Neuronal stem cell (in vitro differentiated cells): ENCODE measurements at regions not wholly inside any gene's neighbourhood (a gene's known extent, or its start where the extent isn't known, plus 50 kb on each side); places are given as distances from the start of the nearest gene placed in this dataset.

Experiments
- DNase-seq: peaks from one replicate; pipeline ENCODE4 v3.0.0-alpha.2; 2013; ENCODE audit warnings: low spot score
- H2AFZ ChIP-seq: one replicate; pipeline ENCODE4 v1.6.1; 2013; ENCODE audit warnings: mild to moderate bottlenecking, low read length, inconsistent platforms
- H2AK5ac ChIP-seq: 2 replicates; pipeline ENCODE4 v1.6.1; 2013; ENCODE audit warnings: low read depth, mild to moderate bottlenecking, inconsistent platforms, low read length, moderate library complexity, mixed read lengths
- H2BK120ac ChIP-seq: 2 replicates; pipeline ENCODE4 v1.6.1; 2013; ENCODE audit warnings: low read depth, mild to moderate bottlenecking, inconsistent platforms, low read length, moderate library complexity, mixed read lengths
- H2BK12ac ChIP-seq: one replicate; pipeline ENCODE4 v1.6.1; 2013; ENCODE audit warnings: low read length, inconsistent platforms
- H2BK15ac ChIP-seq: 2 replicates; pipeline ENCODE4 v1.6.1; 2013; ENCODE audit warnings: mild to moderate bottlenecking, low read length, inconsistent platforms, mixed read lengths
- H2BK5ac ChIP-seq: one replicate; pipeline ENCODE4 v1.6.1; 2013; ENCODE audit warnings: inconsistent platforms, mild to moderate bottlenecking, low read length, moderate library complexity
- H3K14ac ChIP-seq: one replicate; pipeline ENCODE4 v1.6.1; 2013; ENCODE audit warnings: low read length, inconsistent platforms
- H3K18ac ChIP-seq: 2 replicates; pipeline ENCODE4 v1.6.1; 2013; ENCODE audit warnings: low read length, inconsistent platforms
- H3K23ac ChIP-seq: 2 replicates; pipeline ENCODE4 v1.6.1; 2013; ENCODE audit warnings: low read depth, mild to moderate bottlenecking, mixed read lengths, low read length, inconsistent platforms; ENCODE audit not compliant: poor library complexity
- H3K27ac ChIP-seq: replicated peaks from 3 replicates; pipeline ENCODE4 v1.5.1; 2013; ENCODE audit warnings: low read length, inconsistent platforms
- H3K27me3 ChIP-seq, 3 experiments: 2 replicates each; pipeline ENCODE4 v1.6.1; 2013; ENCODE audit warnings: low read length in 3 of 3, mild to moderate bottlenecking in 2 of 3, inconsistent platforms in 1 of 3, low read depth in 1 of 3, mixed read lengths in 1 of 3, moderate library complexity in 1 of 3; ENCODE audit not compliant: control insufficient read depth in 3 of 3, insufficient read depth in 3 of 3
- H3K36me3 ChIP-seq, 2 donors: replicated peaks in 1 of 2; 2 replicates each; pipeline ENCODE4 v1.6.1; 2013; ENCODE audit warnings: low read length in 2 of 2; ENCODE audit not compliant: control insufficient read depth in 2 of 2, insufficient read depth in 2 of 2
- H3K4ac ChIP-seq: 2 replicates; pipeline ENCODE4 v1.6.1; 2013; ENCODE audit warnings: inconsistent platforms, mild to moderate bottlenecking, low read length, moderate library complexity
- H3K4me1 ChIP-seq, 2 donors: 1 replicate in 1 of 2; 2 replicates in 1 of 2; pipeline ENCODE4 v1.6.1; 2013; ENCODE audit warnings: low read length in 2 of 2, low read depth in 1 of 2; ENCODE audit not compliant: control insufficient read depth in 2 of 2, insufficient read depth in 1 of 2
- H3K4me2 ChIP-seq: one replicate; pipeline ENCODE4 v1.6.1; 2013; ENCODE audit warnings: mild to moderate bottlenecking, low read length, inconsistent platforms; ENCODE audit not compliant: insufficient read depth, poor library complexity, severe bottlenecking
- H3K4me3 ChIP-seq, 2 donors: 2 replicates each; pipeline ENCODE4 v1.5.1; 2013; ENCODE audit warnings: low read length in 2 of 2, mild to moderate bottlenecking in 2 of 2, inconsistent platforms in 1 of 2, moderate library complexity in 1 of 2
- H3K79me1 ChIP-seq: one replicate; pipeline ENCODE4 v1.6.1; 2013; ENCODE audit warnings: low read depth, mild to moderate bottlenecking, inconsistent platforms, low read length, moderate library complexity
- H3K9ac ChIP-seq: one replicate; pipeline ENCODE4 v1.6.1; 2013; ENCODE audit warnings: mild to moderate bottlenecking, low read depth, low read length, inconsistent platforms; ENCODE audit not compliant: poor library complexity
- H3K9me3 ChIP-seq, 2 donors: replicated peaks in 1 of 2; 2 replicates each; pipeline versions ENCODE3 to v1.6.1; 2013; ENCODE audit warnings: low read length in 2 of 2, mild to moderate bottlenecking in 2 of 2, inconsistent platforms in 1 of 2, low read depth in 1 of 2, mixed read lengths in 1 of 2, moderate library complexity in 1 of 2; ENCODE audit not compliant: control insufficient read depth in 2 of 2, insufficient read depth in 1 of 2
- H4K8ac ChIP-seq: one replicate; pipeline ENCODE4 v1.6.1; 2013; ENCODE audit warnings: low read depth, mild to moderate bottlenecking, inconsistent platforms, low read length, moderate library complexity
- H4K91ac ChIP-seq: one replicate; pipeline ENCODE4 v1.6.1; 2013; ENCODE audit warnings: low read length, low read depth, mild to moderate bottlenecking, inconsistent platforms; ENCODE audit not compliant: poor library complexity
- WGBS, 2 donors: extraction: QIAGEN DNeasy Blood & Tissue Kit; methylation state at CpG; one replicate each; pipeline ENCODE4 v1.1.7; 2013; ENCODE audit warnings: missing lambda C conversion rate in 2 of 2, mixed read lengths in 1 of 2; ENCODE audit not compliant: insufficient read length in 2 of 2, insufficient replicate concordance in 1 of 2; ENCODE audit errors: extremely low coverage in 2 of 2; 5-methylcytosine and 5-hydroxymethylcytosine counted together

- no peak for DNase-seq
- Histone ChIP-seq H3K14ac (no peak overlapping the region), H2AK5ac (no peak overlapping the region), H4K91ac (no peak overlapping the region), H4K8ac (no peak overlapping the region), H3K9ac (no peak overlapping the region), H2BK5ac (no peak overlapping the region), H3K9me3 (peaks cover 0 to 4% of the 10 kb centered on the region in 2 donors), H2BK120ac (no peak overlapping the region), H3K79me1 (no peaks in the 10 kb centered on the region), H3K4me3 (no peak overlapping the region), H3K4me1 (peaks cover 5 to 11% of the 10 kb centered on the region in 2 donors), H2BK15ac (no peak overlapping the region), H3K4ac (no peak overlapping the region), H3K27ac (no peak overlapping the region), H3K23ac (no peak overlapping the region), H3K18ac (no peak overlapping the region), H2AFZ (no peak overlapping the region), H2BK12ac (no peak overlapping the region), H3K27me3 (no peaks in the 10 kb centered on the region), H3K36me3 (no peaks in the 10 kb centered on the region), H3K4me2 (no peak overlapping the region)
- no CpG with 5 or more reads among the region's 1 CpG for WGBS, 2 donors
Observed at GRCh38 chr3:31077826-31078225, 183.4 kb upstream of the GADL1 start.

- Histone ChIP-seq H2BK120ac (no peak overlapping the region), H2BK5ac (no peak overlapping the region), H3K27ac (no peak overlapping the region), H3K79me1 (no peaks in the 10 kb centered on the region), H3K9ac (no peak overlapping the region), H3K4me2 (no peak overlapping the region), H3K14ac (no peak overlapping the region), H3K36me3 (no peaks in the 10 kb centered on the region), H3K4me3 (no peak overlapping the region), H3K18ac (no peak overlapping the region), H4K91ac (no peak overlapping the region), H3K27me3 (no peaks in the 10 kb centered on the region), H3K9me3 (peaks cover 0 to 2% of the 10 kb centered on the region in 2 donors), H3K4me1 (peaks cover 5 to 11% of the 10 kb centered on the region in 2 donors), H2BK12ac (no peak overlapping the region), H3K23ac (no peak overlapping the region), H2BK15ac (no peak overlapping the region), H2AK5ac (no peak overlapping the region), H3K4ac (no peak overlapping the region), H2AFZ (no peak overlapping the region), H4K8ac (no peak overlapping the region)
- WGBS, 2 donors, result no CpG with 5 or more reads among the region's 4 CpGs
- DNase-seq, result no peak
Observed at GRCh38 chr3:31079689-31080088, 185.2 kb upstream of the GADL1 start.

GRCh38 chr3:31081018-31081662 lies 186.7 kb upstream of the GADL1 start:
- Histone ChIP-seq H2BK15ac (no peak overlapping the region), H3K4ac (no peak overlapping the region), H3K27ac (no peak overlapping the region), H2BK120ac (no peak overlapping the region), H3K14ac (no peak overlapping the region), H3K79me1 (no peaks in the 10 kb centered on the region), H3K4me3 (no peak overlapping the region), H2AK5ac (no peak overlapping the region), H3K18ac (no peak overlapping the region), H2AFZ (no peak overlapping the region), H3K4me2 (no peak overlapping the region), H3K23ac (no peak overlapping the region), H3K27me3 (no peaks in the 10 kb centered on the region), H3K4me1 (peaks cover 1 to 2% of the 10 kb centered on the region in 2 donors), H4K8ac (no peak overlapping the region), H4K91ac (no peak overlapping the region), H3K36me3 (no peaks in the 10 kb centered on the region), H2BK12ac (no peak overlapping the region), H3K9ac (no peak overlapping the region), H3K9me3 (no peaks in the 10 kb centered on the region), H2BK5ac (no peak overlapping the region)
- WGBS, 2 donors, result no CpG with 5 or more reads among the region's 2 CpGs
- DNase-seq, result no peak

GRCh38 chr3:31086148-31086547 lies 191.7 kb upstream of the GADL1 start:
- Histone ChIP-seq H3K4me1 (peaks cover 0 to 1% of the 10 kb centered on the region in 2 donors), H3K18ac (no peak overlapping the region), H2AFZ (no peak overlapping the region), H3K27me3 (no peaks in the 10 kb centered on the region), H2BK120ac (no peak overlapping the region), H3K27ac (no peak overlapping the region), H3K4me3 (no peak overlapping the region), H2BK5ac (no peak overlapping the region), H3K9ac (no peak overlapping the region), H3K4me2 (no peak overlapping the region), H4K8ac (no peak overlapping the region), H3K79me1 (no peaks in the 10 kb centered on the region), H2AK5ac (no peak overlapping the region), H3K14ac (no peak overlapping the region), H2BK15ac (no peak overlapping the region), H3K23ac (no peak overlapping the region), H2BK12ac (no peak overlapping the region), H3K9me3 (no peaks in the 10 kb centered on the region), H3K36me3 (no peaks in the 10 kb centered on the region), H4K91ac (no peak overlapping the region), H3K4ac (no peak overlapping the region)
- DNase-seq, result no peak
